ENCODE measurements at regions not wholly inside any gene's neighbourhood (a gene's known extent, or its start where the extent isn't known, plus 50 kb on each side); places are given as distances from the start of the nearest gene placed in this dataset.

DNA sequence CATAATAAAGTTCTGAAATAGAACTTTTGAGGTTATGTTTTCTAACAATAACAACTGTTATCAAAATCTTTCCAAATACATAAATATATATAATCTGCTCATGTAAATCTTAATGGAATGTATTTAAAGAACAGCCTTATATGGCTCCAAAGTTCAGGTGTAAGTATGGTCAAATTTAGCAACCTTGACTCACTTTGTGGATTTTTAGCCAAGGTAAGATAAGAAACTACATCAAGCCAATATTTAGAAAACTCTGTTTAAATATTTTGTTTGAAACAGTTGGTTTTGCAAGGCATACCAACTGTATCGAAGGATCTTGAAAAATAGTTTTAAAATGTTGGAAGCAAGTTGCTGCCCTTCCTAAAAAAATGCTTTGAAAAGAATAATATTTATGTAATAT lies 228.9 kb upstream of the SEMA3D start:
- H4K91ac ChIP-seq (replicated peaks; ENCODE audit: insufficient read length, low read length): no peak overlapping the region
- no peak overlapping the region for H3K9ac ChIP-seq (replicated peaks in 1 of 4; ENCODE audit: extremely low read depth in 1 of 4, low read depth in 3 of 4, low read length in 3 of 4)
- no peak overlapping the region for H3K4ac ChIP-seq (replicated peaks; ENCODE audit: insufficient read length, low read depth, low read length)
- FAIRE-seq (no peak), DNase-seq (ENCODE audit: low read depth in 1 of 2, low spot score in 2 of 2) (no peak)
- H3K79me2 ChIP-seq (ENCODE audit: control insufficient read depth in 1 of 2, insufficient read depth in 2 of 2, low read length in 2 of 2): no peaks in the 10 kb centered on the region
- H2AK5ac ChIP-seq (ENCODE audit: low read depth, low read length): no peak overlapping the region
- ChIA-PET CTCF (ENCODE audit: partially characterized antibody) (interaction anchor here (0.9 kb wide), 1 partner anchor 41 kb away, joined by 3 read pairs; no protein-coding TSS in a partner anchor), POLR2A (ENCODE audit: partially characterized antibody) (no interaction called here)
- H2BK120ac ChIP-seq (replicated peaks; ENCODE audit: low read depth, low read length): no peak overlapping the region
- H3K9me3 ChIP-seq (ENCODE audit: insufficient read depth in 2 of 2, low read depth in 1 of 2, low read length in 1 of 2): no peaks in the 10 kb centered on the region; a peak in 1 of 4 replicates
- H2AFZ ChIP-seq (ENCODE audit: low read length): no peak overlapping the region
- no peak overlapping the region for H4K8ac ChIP-seq (ENCODE audit: extremely low read depth, insufficient read depth, low read length)
- TF ChIP-seq RBBP5 (IDR thresholded peaks at IDR 0.05; ENCODE audit: borderline replicate concordance, low read depth, low read length) (no peak), BRCA1 (IDR thresholded peaks at IDR 0.05; ENCODE audit: low read depth, low read length) (no peak), CREB1 (IDR thresholded peaks at IDR 0.05) (no peak), KDM4A (IDR thresholded peaks at IDR 0.05; ENCODE audit: low read depth, low read length, severe bottlenecking) (no peak), MAFK (IDR thresholded peaks at IDR 0.05; ENCODE audit: low read depth, low read length) (no peak), KDM1A (IDR thresholded peaks at IDR 0.05; ENCODE audit: borderline replicate concordance, low read length) (no peak), RAD21 (IDR thresholded peaks at IDR 0.05 in 1 of 2, conservative IDR thresholded peaks at IDR 0.05 in 1 of 2; ENCODE audit: low read depth in 2 of 2, low read length in 2 of 2) (no peak), GABPA (IDR thresholded peaks at IDR 0.05; ENCODE audit: borderline replicate concordance, insufficient read depth, low read length) (no peak), JUND (IDR thresholded peaks at IDR 0.05; ENCODE audit: low read length) (no peak)
- TF ChIP-seq, protein P1, sequence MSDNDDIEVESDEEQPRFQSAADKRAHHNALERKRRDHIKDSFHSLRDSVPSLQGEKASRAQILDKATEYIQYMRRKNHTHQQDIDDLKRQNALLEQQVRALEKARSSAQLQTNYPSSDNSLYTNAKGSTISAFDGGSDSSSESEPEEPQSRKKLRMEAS (IDR thresholded peaks at IDR 0.05): no peak
- H2BK20ac ChIP-seq (ENCODE audit: low read length): no peak overlapping the region
- no peak overlapping the region for H3K4me3 ChIP-seq (ENCODE audit: extremely low read depth in 1 of 4, insufficient read depth in 2 of 4, low read depth in 3 of 4, low read length in 4 of 4)
- H3K14ac ChIP-seq (ENCODE audit: insufficient read length): no peak overlapping the region
- no peaks in the 10 kb centered on the region for H3K27me3 ChIP-seq (replicated peaks in 1 of 4; ENCODE audit: control insufficient read depth in 3 of 4, extremely low read depth in 1 of 4, insufficient read depth in 3 of 4, low read length in 3 of 4)
- H4K20me1 ChIP-seq (replicated peaks in 1 of 2; ENCODE audit: control insufficient read depth in 1 of 2, insufficient read depth in 2 of 2, low read length in 2 of 2): no peaks in the 10 kb centered on the region
- no peaks in the 10 kb centered on the region for H3K23me2 ChIP-seq (ENCODE audit: low read depth, low read length)
- WGBS, 2 experiments (ENCODE audit: extremely low coverage in 1 of 2, insufficient coverage in 1 of 2, insufficient read length in 1 of 2, insufficient replicate concordance in 2 of 2, low coverage in 1 of 2, low lambda C conversion rate in 2 of 2, missing lambda C conversion rate in 1 of 2): 96% methylated on average over 1 of the region's 1 CpG; no CpG with 5 or more reads in 1 of the 2 experiments
- no peaks in the 10 kb centered on the region for H3K36me3 ChIP-seq (ENCODE audit: control insufficient read depth in 2 of 4, insufficient read depth in 4 of 4, low read length in 3 of 4)
- no peak overlapping the region for H2BK12ac ChIP-seq (ENCODE audit: low read depth, low read length)
- no peak overlapping the region for H3K56ac ChIP-seq (replicated peaks; ENCODE audit: insufficient read length, low read depth, low read length)
- H4K5ac ChIP-seq (ENCODE audit: insufficient read length, low read depth, low read length): no peak overlapping the region
- H3K27ac ChIP-seq (ENCODE audit: low read depth, low read length): no peak overlapping the region
- H3K23ac ChIP-seq (ENCODE audit: insufficient read length): no peak overlapping the region
- no peak overlapping the region for H2BK15ac ChIP-seq (ENCODE audit: low read length)
- H2BK5ac ChIP-seq (ENCODE audit: low read depth, low read length): no peak overlapping the region
- H3K79me1 ChIP-seq (ENCODE audit: low read depth, low read length): no peaks in the 10 kb centered on the region
- H3K18ac ChIP-seq (ENCODE audit: extremely low read depth, low read length): no peak overlapping the region
- no peak overlapping the region for H3K4me2 ChIP-seq (ENCODE audit: insufficient read depth in 1 of 2, low read depth in 2 of 2, low read length in 2 of 2)
- peaks cover 0 to 3% (median 0%) of the 10 kb centered on the region in 4 experiments; a peak in 2 of 7 replicates for H3K4me1 ChIP-seq (replicated peaks in 1 of 4; ENCODE audit: control insufficient read depth in 3 of 4, insufficient read depth in 4 of 4, low read length in 3 of 4)

All from H1 (cell line).